Kasumi-1 (cell line): ENCODE measurements at regions not wholly inside any gene's neighbourhood (a gene's known extent, or its start where the extent isn't known, plus 50 kb on each side); places are given as distances from the start of the nearest gene placed in this dataset.

Experiments
- DNase-seq, 2 experiments: peaks; one replicate each; lab custom pipeline; 2025; lab: John Stamatoyannopoulos, UW

DNA sequence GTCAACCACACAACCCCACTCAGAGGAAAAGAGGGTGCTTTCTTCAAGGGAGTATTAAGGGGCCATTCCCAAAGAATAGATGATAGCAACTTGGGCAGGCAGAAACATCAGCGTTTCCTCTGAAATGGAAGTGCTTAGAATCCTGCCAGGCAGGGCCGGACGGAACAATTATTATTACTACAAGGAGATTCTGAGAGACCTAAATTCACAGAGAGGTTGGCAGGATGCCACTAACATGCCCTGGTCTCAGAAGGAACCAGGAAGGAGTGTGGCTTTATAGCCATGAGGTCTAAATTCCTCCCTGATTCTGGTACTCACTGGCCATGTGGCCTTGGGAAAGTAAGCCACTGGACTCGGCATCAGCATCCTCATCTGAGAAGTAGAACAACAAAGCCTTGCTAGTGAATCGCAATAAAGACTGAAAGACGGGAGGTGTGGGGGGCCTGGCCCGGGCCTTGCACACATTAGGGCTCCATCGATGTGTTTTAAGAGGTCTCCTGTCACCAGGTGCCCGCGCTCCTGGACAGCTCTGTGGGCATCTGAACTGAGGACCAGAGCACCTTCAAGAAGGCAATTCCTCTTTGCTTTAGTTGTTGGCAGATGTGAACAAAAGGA lies 131.5 kb downstream of the OAT start:
- DNase-seq, result no peak

DNA sequence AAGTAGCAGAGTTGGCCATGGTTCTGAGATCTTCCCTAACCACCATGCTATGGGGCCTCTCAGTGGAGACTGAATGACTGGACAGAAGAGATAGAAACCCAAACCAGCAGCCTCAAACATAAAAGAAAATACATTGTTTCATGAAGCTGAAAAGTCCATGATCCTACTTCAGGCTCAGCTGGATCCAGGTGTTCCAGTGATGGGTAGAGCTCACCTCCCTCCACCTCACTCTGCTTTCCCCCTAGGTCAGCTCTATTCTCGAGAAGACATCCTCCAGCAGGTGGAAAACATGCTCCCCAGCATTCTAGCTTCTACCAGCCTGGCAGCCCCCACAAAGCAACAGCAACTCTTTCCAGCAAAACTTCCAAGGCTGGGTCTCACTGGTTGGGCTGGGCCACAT lies 132.1 kb downstream of the OAT start:
- no peak for DNase-seq

DNA sequence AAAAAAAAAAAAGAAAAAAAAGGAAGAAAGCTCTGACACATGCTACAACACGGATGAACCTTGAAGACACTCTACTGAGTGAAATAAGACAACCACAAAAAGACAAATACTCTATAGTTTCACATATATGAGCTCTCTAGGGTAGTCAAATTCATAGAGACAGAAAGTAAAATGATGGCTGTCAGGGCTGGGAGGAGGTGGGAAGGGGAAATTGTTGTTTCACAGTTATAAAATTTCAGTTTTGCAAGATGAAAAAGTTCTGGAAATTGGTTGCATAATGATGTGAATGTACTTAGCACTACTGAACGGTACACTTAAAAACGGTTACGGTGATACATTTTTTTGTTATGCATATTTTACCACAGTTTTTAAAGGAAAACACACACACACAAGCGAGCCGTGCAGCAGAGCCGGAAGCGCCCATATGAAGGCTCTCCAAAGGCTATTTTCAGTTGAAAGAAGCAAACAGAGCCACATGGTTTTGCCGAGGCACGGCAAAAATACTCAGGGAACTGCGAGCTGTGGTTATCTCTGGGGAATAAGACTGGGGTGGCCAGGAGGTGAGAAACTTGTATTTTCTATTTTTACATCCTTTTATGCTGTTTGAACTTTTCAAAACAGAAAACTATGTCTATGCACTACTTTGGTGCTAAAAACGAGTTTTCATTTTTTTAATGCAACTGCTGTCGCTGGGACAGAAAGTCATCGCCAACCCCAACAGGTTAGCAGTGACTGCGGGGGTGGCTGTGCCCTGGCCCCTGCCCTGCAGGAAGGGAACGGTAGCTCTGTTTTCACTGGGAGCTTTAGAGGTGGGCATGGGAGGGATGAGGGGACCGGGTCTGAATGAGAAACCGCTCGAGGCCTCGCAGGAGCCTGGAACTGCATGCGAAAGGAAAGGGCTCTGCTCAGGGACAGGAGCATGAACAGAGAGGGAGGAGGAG lies 132.9 kb downstream of the OAT start:
- DNase-seq, result no peak

DNA sequence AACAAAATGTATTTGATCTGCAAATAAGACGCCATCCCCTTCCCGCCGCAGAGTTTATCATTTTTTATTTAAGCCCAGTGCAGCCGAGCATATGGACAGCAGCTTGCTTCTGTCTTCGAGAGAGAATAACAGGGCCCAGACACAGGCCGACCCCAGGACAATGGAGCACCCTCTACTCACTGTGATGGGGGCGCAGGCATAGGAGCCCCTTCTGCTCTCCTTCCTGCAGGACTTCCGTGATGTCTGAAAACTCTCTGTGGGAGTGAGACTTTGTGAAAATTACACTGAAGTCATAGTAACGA lies 134.8 kb downstream of the OAT start:
- no peak for DNase-seq

DNA sequence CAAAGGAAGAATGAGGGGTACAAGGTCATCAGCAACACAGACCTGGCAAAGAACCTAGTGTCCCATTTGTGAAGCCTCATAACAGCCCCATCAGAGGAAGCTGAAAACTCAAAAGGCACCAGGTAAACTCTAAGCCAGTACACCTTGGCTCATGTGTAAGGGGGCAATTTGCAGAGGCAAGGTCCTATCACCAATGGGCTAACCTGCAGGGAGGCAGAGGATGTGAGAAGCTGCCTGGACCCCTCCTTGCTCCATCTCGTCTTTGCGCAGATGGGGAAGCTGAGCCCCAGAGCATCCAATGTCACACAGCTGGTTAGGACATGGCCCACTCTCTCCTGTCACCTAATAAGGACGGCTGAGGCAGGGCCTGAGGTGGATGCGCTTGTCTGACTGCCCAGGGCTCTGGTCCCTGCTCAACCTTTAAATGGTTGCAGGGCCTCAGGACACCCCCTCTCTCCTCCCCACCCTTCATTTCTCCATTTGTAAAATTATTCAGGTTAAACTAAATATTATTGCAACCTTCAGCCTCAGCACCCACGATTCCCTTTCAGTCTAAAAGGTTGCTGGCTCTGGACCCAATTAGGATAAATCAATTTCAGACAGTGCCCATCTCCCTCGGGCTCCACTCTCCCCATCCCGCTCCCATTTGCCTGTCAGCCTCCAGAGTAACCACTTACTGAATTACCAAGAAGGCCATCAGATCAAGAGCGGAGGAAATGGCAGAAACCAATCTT lies 135.3 kb downstream of the OAT start:
- DNase-seq, result no peak

DNA sequence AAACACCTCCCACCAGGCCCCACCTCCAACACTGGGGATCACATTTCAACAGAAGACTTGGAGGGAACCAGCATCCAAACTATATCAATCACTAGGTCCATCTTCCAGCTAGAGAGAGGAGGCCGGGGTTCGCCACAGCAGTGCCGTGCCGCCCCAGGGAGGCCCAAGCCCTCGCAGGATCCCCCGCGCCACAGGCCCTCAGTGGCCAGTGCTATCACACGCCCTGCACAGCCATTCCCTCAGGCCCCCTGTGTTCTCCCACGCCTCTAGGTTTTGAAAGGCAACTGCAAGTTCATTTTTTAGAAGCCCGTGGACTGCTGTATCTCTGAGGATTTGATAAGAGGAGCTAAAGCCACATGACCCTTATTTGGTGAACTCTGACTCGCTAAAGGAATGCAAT lies 136.4 kb downstream of the OAT start:
- DNase-seq, result no peak

DNA sequence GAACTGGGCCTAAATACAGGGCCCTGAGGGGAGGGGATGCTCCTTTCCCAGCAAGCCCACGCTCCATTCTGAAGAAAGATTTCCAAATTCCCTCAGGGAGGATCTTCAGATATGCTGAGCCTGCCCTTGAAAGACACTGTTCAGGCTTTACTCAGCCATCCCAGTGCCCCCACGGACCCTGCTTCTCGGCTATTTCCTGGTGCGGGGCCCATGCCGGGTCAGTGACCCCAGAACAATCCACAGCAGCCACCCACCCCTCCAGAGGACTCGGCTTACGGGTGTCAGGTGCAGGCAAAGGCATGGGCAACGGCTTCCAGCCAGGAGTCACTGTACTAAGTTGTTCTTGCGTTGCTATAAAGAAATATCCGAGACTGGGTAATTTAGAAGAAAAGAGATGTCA lies 137.1 kb downstream of the OAT start:
- DNase-seq, result no peak

DNA sequence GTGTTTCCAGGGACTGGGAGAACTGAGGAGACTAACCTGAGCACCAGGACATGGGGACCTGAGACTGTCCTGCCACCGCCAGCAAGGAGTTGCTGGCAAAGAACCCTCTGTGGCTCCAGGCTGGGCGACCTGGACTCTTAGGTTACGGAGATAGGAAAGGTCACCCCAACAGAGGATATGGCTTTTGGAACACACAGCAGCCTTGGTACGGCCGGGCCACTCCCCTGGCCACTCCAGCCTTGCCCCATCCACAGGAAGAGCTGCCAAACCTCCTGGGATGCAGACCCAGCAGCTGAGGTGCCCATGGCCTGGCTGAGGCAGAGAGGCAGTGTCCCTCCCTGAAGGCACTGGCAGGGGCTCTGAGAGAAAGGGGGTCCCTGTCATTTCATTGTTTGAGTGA lies 137.8 kb downstream of the OAT start:
- DNase-seq, result no peak

DNA sequence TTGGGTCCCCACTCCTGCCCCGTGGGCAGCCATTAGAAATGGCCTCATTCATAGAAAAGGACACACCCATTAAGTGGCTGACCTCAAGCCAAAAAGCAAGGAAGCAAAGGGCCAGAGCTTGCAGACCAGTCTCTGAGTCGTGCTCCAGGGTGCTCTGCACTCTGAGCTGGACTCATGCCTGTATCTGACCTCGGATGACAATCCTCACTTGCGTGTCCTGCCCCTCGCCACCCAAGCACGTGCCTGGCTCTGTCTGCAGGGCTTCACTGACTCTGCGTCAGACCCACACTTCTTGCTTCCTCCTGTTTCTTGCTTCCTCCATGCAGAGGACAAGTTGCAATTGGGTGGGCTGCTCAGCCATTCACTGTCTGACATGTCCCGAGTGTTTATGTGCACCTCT lies 138.8 kb downstream of the OAT start:
- no peak for DNase-seq

DNA sequence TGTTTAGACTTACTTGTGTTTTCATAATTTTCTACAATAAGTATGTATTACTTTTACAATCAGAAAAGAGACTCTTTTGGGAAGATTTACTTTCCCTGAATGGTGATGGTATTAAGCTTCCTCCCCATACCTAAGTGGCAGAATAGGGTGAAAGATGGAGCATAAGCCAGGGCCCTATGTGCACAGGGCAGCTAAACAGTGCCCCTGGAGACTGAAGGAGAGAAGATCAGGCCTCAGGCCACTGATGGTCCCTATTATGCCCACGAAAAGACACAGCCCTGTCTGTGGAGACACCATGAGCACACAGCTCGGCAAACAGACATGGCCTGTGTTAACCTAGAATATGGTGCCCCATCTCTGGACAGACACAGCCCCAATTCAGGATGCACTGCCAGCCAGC lies 139.4 kb downstream of the OAT start:
- DNase-seq, result no peak

DNA sequence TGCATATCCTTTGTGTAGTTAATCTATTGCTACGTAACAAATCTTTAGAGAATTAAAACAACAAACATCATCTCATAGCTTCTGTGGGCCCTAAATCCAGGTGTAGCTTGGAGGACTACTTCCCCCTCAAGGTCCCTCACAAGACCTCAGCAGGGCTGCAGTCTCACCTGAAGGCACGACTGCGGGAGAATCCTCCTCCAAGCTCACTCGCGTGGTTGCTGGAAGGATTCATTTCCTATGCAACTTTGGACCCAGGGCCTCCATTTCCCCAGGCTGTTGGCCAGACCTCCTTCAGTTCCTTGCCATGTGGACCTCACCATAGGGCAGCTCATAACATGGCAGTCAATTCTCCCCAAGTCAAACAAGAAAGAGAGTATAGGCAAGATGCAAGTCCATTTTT lies 140.4 kb downstream of the OAT start:
- no peak for DNase-seq

DNA sequence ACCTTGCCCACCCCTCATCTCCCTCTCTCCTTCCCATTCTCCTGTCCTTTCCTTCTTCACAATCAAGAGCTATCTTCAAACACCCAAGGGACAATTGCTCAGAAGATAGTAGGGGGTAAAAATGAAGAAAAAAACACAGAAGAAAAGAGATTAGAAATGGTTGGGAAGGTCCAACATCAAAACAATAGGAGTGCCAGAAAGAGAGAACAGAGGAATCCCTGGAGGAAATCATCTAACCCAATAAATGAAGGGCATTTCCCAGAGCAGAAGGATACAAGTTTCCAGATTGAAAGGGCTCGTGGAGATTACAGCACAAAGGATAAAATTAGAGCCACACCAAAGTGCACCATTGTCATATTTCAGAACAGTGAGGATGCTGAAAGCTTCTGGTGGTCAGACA lies 145.6 kb downstream of the OAT start:
- DNase-seq, result no peak

DNA sequence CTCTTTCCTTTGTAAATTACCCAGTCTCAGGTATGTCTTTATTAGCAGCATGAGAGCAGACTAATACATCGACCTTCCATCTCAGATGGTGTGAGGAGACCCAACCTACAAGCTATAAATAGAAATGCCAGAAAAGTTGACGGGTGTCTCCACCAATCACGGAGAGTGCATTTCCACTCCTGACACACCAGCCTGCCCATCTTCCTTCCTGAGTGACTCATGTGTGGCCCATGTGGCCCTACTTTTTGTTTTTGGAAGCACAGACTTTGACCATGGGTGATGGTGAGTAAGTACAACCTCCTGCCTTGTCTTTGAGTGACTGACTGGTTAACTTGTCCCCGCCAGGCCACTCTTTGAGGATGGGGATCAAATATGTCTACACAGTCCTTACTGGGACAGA lies 147.0 kb downstream of the OAT start:
- no peak for DNase-seq

DNA sequence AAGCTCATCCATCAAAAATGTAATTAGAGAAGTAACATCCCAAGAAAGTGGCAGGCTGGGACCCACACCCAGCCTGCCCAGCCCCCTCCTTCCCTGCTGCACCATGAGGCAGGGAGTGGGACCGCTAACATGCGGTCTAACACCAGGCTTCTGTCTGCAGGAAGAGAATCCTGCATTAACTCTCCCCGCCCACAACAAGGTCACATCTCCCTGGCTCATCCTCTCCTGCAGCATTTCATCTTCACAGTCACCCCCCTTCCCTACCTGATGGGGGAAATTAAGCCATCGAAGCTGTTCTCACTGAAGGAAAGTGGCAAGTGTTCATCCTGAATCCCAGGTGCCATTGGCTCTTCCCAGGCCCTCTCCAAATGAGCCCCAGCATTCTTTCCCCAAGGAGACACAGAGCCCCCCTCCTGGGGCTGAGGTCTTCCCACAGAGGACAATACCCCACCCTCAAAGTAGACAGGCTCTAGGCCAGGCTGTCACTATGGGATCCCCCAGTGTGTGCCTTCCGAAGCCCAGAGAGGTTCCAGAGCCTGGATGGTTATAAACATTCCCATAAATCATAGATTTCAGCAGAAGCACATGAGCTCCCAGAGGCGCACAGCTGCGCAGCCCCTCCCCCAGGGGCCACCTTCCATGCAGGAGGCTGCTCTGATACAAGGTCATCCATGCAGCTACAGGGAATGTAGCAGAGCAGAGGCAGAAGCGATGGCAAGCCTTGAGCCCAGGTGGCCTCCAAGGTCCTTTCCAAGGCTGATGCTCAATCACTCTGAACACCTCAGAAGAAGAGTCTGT lies 148.0 kb downstream of the OAT start:
- DNase-seq, result no peak

DNA sequence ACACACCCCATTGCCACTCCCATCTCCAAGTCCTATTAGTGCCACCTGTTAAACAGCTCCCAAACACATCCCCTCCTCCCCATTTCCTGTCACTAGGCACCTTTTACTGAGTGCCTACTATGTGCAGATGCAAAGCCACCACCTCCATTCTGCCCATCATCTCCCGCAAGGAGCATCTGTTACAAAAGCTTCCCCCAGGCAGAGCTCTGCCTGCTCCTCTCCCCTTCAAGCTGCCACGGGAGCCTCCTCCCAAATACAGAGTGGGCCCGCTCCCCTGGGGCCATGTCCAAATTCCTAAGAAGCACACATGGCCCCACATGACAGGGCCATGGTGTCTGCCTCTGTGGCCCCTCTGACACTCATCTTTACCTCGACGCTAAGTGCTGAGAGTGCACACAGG lies 149.7 kb downstream of the OAT start:
- no peak for DNase-seq

DNA sequence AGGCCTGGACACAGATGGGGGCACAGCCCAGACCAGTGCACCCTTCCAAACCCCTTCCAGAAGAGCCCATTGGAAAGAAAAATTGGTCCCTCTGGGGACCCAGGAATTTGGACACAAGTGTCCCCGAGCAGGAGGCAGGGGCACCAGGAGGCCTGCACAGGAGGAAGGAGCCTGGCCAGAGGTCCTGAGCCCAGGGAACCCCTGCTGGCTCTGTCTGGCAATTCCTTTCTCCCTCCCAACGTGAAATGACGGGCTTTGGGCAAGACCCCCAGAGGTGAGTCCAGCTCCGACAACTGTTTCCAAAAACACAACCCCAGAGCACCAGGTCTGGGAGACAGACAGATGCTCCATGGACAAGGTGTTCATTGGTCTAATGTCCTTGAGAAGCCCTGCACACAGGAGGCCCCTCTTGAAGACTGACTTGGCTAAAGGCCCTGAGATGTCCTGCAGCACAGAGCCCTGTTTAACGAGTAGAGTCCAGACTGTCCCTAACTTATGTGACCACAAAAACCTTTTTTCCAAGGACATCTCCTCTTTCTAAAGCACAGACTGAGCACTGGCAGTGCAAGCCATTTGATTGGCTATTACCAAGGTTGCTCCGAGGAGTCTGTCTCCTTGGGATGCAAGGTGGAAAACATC lies 150.7 kb downstream of the OAT start:
- no peak for DNase-seq

DNA sequence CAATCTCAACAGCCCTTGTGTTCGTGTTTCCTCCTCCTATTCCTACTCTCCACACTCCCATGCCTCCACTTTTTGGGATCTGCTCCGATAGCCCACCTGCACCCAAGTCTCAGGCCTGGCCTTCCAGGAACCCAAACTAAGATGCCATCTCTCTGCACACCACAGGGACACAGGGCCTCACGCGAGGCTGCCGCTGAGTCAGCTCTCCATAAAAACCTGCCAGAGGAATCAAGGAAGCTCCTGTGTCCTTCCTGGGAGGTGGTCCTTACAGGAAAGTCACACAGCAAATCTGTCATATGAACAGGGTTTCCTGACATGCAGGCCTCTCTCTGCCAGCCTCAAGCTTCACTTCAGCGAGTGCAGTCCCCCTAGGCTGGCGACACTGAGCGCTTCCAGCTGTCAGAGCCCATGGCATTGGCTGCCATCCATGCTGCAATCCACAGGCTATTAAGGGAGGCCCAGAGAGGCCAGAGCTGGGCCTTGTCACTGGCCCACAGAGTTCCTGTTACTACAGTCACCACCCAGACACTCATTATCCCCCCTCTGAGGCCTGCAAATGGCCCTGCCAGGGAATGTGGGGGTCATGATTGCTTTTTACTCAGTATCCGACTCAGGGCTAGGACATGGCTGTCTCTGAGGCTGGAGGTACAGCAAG lies 151.4 kb downstream of the OAT start:
- no peak for DNase-seq

DNA sequence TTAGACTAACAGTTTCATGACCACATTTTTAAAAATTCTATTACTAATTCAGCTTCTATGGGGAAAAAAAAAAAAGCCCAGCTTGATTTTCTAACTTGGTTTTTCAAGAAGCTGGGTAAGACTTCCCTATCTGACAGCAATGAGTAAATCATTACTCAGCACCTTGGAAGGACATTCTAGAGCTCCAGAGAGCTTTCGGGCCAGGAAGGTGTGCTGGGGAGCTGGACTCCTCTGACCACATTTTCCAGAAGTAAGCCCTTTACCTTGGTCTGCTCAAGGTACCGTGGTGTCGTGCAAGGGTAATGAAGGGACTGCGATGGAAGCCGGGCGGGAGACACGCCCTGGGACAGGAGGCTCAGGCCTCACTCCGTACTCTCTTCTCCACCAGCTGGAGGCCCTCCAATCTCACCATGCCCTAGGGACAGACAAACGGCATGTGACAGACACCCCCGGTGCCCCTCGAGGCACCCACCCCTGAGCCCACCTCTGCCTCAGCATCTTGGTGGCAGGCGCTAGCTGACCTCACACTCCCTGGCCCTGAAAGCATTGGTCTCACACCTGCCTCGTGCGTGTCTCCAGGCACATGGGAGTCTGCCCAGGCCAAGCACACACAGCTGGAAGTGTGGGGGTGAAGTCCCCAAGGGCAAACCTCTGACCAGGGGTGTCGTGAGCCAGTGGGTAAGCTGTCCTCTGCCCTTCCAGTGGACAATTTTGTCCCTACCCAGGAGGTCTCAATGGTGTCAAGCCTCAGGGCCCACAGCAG lies 152.1 kb downstream of the OAT start:
- no peak for DNase-seq

DNA sequence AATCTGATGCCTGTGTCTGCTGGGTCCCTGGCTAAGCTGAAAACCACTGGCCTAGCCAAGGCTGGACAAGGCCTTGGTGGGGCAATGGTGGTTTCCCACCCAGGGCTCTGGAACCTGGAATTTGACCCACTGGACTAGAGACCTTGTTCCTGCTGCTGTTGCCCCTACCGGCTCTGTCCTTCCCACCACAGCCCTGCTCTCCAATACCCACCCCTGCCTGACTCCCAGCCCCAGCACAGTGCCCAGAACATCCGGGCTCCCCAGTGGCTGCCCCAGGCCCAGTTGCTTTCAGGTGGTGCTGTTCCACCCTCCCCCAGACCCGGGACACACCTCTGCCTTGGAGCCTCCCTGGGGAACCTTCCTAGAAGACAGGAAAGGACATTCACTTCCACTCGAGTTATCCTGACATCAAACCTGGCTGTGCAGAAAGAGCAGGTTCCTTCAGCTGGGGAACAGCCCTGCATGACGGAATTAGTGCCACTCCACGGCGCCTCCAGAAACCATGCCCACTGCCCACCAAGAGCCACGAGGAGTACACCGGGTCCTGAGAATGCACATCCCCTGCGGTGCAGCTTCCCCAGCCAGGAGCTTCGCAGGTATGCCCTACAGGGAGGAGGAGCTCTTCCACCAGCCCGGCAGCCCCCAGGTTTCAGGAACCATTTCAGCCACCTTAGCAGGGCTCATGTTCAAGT lies 152.8 kb downstream of the OAT start:
- DNase-seq, result no peak

DNA sequence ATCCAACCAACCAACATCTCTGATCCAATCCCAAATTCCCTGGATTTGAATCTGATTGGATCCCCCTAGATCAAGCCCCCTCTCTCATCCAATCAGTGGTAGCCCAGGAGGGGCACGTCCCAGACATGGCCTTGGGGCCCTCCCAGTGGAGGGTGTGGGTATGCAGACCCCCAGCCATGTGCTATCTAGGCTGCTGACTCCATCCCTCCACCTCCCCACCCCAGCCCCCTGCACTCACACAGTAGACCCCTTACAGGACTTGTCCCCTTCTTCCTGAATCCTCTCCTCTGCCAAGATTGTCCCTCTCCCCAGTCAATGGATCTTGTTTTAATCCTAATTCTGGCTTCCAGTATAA lies 153.4 kb downstream of the OAT start:
- no peak for DNase-seq
